BE2C (cell line): ENCODE measurements at regions not wholly inside any gene's neighbourhood (a gene's known extent, or its start where the extent isn't known, plus 50 kb on each side); places are given as distances from the start of the nearest gene placed in this dataset.

ENCODE experiments used
- DNase-seq: peaks from one replicate; pipeline ENCODE4 v3.0.0-alpha.2; 2020
- H3K27me3 ChIP-seq: fragments of 250-450 bp; sonication (Bioruptor Pico); 2 replicates; pipeline ENCODE4 v1.5.1; 2020; ENCODE audit warnings: mild to moderate bottlenecking
- H3K36me3 ChIP-seq: fragments of 250-450 bp; sonication (Bioruptor Pico); 2 replicates; pipeline ENCODE4 v1.5.1; 2020; ENCODE audit warnings: mild to moderate bottlenecking
- H3K4me1 ChIP-seq: fragments of 250-450 bp; sonication (Bioruptor Pico); 2 replicates; pipeline ENCODE4 v1.5.1; 2020
- H3K4me3 ChIP-seq: 2 replicates; pipeline ENCODE4 v1.5.1; 2011; ENCODE audit warnings: low read depth, low read length
- H3K9me3 ChIP-seq: fragments of 250-450 bp; sonication (Bioruptor Pico); 2 replicates; pipeline ENCODE4 v1.5.1; 2020
- TF ChIP-seq, protein P1 (sequence below): IDR thresholded peaks from 2 replicates; pipeline ENCODE4 v1.5.1; 2012; ENCODE audit warnings: mild to moderate bottlenecking, low read depth, low read length

- Histone ChIP-seq H3K36me3 (no peaks in the 10 kb centered on the region), H3K4me3 (no peak overlapping the region), H3K27me3 (no peaks in the 10 kb centered on the region), H3K9me3 (no peaks in the 10 kb centered on the region), H3K4me1 (no peaks in the 10 kb centered on the region)
- no peak for DNase-seq
- TF ChIP-seq, protein P1, sequence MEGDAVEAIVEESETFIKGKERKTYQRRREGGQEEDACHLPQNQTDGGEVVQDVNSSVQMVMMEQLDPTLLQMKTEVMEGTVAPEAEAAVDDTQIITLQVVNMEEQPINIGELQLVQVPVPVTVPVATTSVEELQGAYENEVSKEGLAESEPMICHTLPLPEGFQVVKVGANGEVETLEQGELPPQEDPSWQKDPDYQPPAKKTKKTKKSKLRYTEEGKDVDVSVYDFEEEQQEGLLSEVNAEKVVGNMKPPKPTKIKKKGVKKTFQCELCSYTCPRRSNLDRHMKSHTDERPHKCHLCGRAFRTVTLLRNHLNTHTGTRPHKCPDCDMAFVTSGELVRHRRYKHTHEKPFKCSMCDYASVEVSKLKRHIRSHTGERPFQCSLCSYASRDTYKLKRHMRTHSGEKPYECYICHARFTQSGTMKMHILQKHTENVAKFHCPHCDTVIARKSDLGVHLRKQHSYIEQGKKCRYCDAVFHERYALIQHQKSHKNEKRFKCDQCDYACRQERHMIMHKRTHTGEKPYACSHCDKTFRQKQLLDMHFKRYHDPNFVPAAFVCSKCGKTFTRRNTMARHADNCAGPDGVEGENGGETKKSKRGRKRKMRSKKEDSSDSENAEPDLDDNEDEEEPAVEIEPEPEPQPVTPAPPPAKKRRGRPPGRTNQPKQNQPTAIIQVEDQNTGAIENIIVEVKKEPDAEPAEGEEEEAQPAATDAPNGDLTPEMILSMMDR = no peak
Observed at GRCh38 chr4:104967034-104967401, 179.7 kb upstream of the TET2 start.

GRCh38 chr4:104969394-104970082 is 177.1 kb upstream of the TET2 start:
- H3K9me3 ChIP-seq = no peaks in the 10 kb centered on the region
- TF ChIP-seq, protein P1 = no peak
- DNase-seq = no peak
- H3K36me3 ChIP-seq = no peaks in the 10 kb centered on the region
- H3K27me3 ChIP-seq = no peaks in the 10 kb centered on the region
- no peaks in the 10 kb centered on the region for H3K4me1 ChIP-seq
- no peak overlapping the region for H3K4me3 ChIP-seq

GRCh38 chr4:104971462-104971861 is 175.2 kb upstream of the TET2 start:
- Histone ChIP-seq H3K36me3 (no peaks in the 10 kb centered on the region), H3K4me1 (no peaks in the 10 kb centered on the region), H3K4me3 (no peak overlapping the region), H3K27me3 (no peaks in the 10 kb centered on the region), H3K9me3 (no peaks in the 10 kb centered on the region)
- DNase-seq = no peak
- TF ChIP-seq, protein P1 = no peak

DNA sequence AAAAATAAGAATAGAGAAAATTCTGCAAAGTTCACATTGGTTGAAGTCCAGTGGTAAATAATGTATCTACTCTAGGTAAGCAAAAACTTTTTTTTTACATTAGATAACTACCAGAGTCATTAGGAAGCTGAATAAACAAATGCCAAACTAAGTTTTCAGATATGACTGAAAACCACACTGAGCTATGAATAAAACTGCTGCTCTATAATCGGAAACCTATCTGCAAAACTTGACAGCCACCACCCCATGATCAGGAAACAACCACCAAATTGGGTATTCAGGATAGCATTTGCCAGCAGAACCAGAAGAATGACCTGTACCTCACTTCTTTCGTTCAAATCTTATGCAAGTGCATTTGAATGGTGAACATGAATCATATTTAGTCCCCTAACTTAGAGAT is 173.0 kb upstream of the TET2 start:
- no peaks in the 10 kb centered on the region for H3K4me1 ChIP-seq
- no peaks in the 10 kb centered on the region for H3K9me3 ChIP-seq
- no peak overlapping the region for H3K4me3 ChIP-seq
- no peaks in the 10 kb centered on the region for H3K27me3 ChIP-seq
- H3K36me3 ChIP-seq = no peaks in the 10 kb centered on the region
- TF ChIP-seq, protein P1 = no peak
- no peak for DNase-seq

DNA sequence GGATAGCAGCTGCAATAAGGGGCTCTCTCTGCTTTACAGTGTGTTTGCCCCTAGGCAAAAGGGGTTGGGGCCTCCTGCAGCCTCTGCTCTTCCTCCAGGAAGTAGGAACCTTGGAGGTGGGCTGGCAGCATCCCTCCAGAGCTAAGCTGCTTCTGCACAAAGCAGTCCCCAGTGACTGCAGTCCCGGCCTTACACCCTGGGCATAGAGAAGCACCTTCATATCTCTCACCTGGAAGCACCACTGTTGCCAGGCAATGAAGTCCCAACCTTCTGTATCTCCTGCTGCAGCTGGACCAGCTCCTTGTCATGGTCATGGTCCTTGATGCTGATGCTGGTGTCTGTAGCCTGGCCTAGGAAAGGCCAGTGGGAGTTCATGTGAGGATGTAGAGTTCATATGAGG is 171.1 kb upstream of the TET2 start:
- no peak for DNase-seq

GRCh38 chr4:104976262-104976661 is 170.4 kb upstream of the TET2 start:
- H3K9me3 ChIP-seq = no peaks in the 10 kb centered on the region
- no peak overlapping the region for H3K4me3 ChIP-seq
- no peaks in the 10 kb centered on the region for H3K27me3 ChIP-seq
- no peaks in the 10 kb centered on the region for H3K4me1 ChIP-seq
- H3K36me3 ChIP-seq = no peaks in the 10 kb centered on the region
- no peak for DNase-seq
- TF ChIP-seq, protein P1 = no peak

More for the DNA sequence above, 171.1 kb upstream of the TET2 start:
- no peak overlapping the region for H3K4me3 ChIP-seq
- no peaks in the 10 kb centered on the region for H3K9me3 ChIP-seq
- no peaks in the 10 kb centered on the region for H3K36me3 ChIP-seq
- no peaks in the 10 kb centered on the region for H3K27me3 ChIP-seq
- no peaks in the 10 kb centered on the region for H3K4me1 ChIP-seq
- TF ChIP-seq, protein P1 = no peak
